ENCODE measurements at regions not wholly inside any gene's neighbourhood (a gene's known extent, or its start where the extent isn't known, plus 50 kb on each side); places are given as distances from the start of the nearest gene placed in this dataset.

DNA sequence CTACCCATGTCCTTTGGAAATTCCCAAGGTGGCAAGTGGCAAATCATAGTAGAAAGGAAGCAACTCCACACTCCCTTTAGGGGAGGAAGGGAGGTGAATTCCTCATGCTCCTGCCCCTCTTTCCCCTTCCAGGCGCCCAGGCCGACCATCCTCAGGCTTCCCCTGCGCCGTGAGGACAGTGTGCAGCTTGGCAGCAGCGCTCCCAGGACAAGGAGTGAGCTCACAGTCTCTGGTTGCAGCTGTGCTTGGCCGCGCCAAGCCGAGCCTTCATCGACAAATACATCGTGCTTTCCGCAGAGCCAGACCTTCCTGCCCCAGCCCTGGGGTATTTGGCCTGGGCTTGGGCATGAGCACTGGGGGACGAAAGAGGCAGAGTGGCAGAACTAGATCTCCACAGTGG lies 112.6 kb downstream of the ENGASE start:
- RAD21 ChIA-PET (ENCODE audit: low non-redundant PET in 1 of 2, low total read pairs in 2 of 2, uncharacterized antibody in 2 of 2, unreplicated experiment in 2 of 2) = interaction anchor here (0.8 to 3.7 kb wide), 4 partner anchors 194 to 206 kb away, joined by 3 to 17 read pairs (median 4); no protein-coding TSS in a partner anchor
- Histone ChIP-seq H3K9me3 (ENCODE audit: control insufficient read depth in 1 of 2, insufficient read depth in 1 of 2, low read depth in 1 of 2, low read length in 2 of 2) (no peaks in the 10 kb centered on the region), H3K27ac (ENCODE audit: low read depth, low read length) (no peak overlapping the region), H4K20me1 (ENCODE audit: insufficient read depth) (no peaks in the 10 kb centered on the region), H3K79me2 (ENCODE audit: insufficient read depth, low read length) (no peaks in the 10 kb centered on the region), H3K4me1 (ENCODE audit: control insufficient read depth in 1 of 2, insufficient read depth in 2 of 2, low read length in 2 of 2) (no peaks in the 10 kb centered on the region), H3K4me2 (ENCODE audit: low read length) (no peak overlapping the region), H3K9me2 (ENCODE audit: insufficient read depth) (no peaks in the 10 kb centered on the region), H3K36me3 (ENCODE audit: control insufficient read depth in 1 of 2, insufficient read depth in 2 of 2, low read length in 2 of 2) (no peaks in the 10 kb centered on the region), H2AFZ (ENCODE audit: low read depth, low read length, poor library complexity, severe bottlenecking) (no peak overlapping the region), H3K9ac (ENCODE audit: low read length) (no peak overlapping the region), H3K4me3 (replicated peaks in 1 of 2; ENCODE audit: low read depth in 1 of 2, low read length in 2 of 2) (no peak overlapping the region), H3K27me3 (ENCODE audit: insufficient read depth, low read length) (peaks cover 76% of the 10 kb centered on the region)
- CTCF ChIA-PET = interaction anchor here (4.1 to 9.3 kb wide), 2 partner anchors 201 to 205 kb away, joined by 40 to 116 read pairs; no protein-coding TSS in a partner anchor
- BruUV-seq (replicated peaks) = no TSS peak
- TF ChIP-seq CEBPB (IDR thresholded peaks at IDR 0.05; ENCODE audit: low read depth) = no peak
- TF ChIP-seq, protein P1, sequence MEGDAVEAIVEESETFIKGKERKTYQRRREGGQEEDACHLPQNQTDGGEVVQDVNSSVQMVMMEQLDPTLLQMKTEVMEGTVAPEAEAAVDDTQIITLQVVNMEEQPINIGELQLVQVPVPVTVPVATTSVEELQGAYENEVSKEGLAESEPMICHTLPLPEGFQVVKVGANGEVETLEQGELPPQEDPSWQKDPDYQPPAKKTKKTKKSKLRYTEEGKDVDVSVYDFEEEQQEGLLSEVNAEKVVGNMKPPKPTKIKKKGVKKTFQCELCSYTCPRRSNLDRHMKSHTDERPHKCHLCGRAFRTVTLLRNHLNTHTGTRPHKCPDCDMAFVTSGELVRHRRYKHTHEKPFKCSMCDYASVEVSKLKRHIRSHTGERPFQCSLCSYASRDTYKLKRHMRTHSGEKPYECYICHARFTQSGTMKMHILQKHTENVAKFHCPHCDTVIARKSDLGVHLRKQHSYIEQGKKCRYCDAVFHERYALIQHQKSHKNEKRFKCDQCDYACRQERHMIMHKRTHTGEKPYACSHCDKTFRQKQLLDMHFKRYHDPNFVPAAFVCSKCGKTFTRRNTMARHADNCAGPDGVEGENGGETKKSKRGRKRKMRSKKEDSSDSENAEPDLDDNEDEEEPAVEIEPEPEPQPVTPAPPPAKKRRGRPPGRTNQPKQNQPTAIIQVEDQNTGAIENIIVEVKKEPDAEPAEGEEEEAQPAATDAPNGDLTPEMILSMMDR (IDR thresholded peaks at IDR 0.05 in 2 of 3, conservative IDR thresholded peaks at IDR 0.05 in 1 of 3; ENCODE audit: borderline replicate concordance in 1 of 3, insufficient read depth in 1 of 3, low read depth in 2 of 3, low read length in 2 of 3) = no peak
- TF ChIP-seq, protein P2, sequence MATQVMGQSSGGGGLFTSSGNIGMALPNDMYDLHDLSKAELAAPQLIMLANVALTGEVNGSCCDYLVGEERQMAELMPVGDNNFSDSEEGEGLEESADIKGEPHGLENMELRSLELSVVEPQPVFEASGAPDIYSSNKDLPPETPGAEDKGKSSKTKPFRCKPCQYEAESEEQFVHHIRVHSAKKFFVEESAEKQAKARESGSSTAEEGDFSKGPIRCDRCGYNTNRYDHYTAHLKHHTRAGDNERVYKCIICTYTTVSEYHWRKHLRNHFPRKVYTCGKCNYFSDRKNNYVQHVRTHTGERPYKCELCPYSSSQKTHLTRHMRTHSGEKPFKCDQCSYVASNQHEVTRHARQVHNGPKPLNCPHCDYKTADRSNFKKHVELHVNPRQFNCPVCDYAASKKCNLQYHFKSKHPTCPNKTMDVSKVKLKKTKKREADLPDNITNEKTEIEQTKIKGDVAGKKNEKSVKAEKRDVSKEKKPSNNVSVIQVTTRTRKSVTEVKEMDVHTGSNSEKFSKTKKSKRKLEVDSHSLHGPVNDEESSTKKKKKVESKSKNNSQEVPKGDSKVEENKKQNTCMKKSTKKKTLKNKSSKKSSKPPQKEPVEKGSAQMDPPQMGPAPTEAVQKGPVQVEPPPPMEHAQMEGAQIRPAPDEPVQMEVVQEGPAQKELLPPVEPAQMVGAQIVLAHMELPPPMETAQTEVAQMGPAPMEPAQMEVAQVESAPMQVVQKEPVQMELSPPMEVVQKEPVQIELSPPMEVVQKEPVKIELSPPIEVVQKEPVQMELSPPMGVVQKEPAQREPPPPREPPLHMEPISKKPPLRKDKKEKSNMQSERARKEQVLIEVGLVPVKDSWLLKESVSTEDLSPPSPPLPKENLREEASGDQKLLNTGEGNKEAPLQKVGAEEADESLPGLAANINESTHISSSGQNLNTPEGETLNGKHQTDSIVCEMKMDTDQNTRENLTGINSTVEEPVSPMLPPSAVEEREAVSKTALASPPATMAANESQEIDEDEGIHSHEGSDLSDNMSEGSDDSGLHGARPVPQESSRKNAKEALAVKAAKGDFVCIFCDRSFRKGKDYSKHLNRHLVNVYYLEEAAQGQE (IDR thresholded peaks at IDR 0.05; ENCODE audit: low read depth) = no peak
- no peak for TF ChIP-seq ZNF274 (IDR thresholded peaks at IDR 0.05; ENCODE audit: low read depth, low read length)
- ATAC-seq = no peak
- intact Hi-C loops (cut with micrococcal nuclease) = loop anchor here (5.0 kb wide), 1 partner anchor 520 kb away; no protein-coding TSS in a partner anchor
- POLR2A ChIA-PET = no interaction called here
- no peak for DNase-seq (ENCODE audit: low read depth, low spot score)
